Lower leg skin (tissue), 4 donors: ENCODE measurements at regions not wholly inside any gene's neighbourhood (a gene's known extent, or its start where the extent isn't known, plus 50 kb on each side); places are given as distances from the start of the nearest gene placed in this dataset.
A peak's percentile ranks its signal among the peaks of the same experiment; 100 is the strongest.

Source experiments
- DNase-seq, 2 donors: peaks; one replicate each; pipeline ENCODE4 v3.0.0-alpha.2; 2019; ENCODE audit warnings: low spot score in 2 of 2
- H3K4me3 ChIP-seq: fragments of 200-600 bp; sonication (generic); 2 replicates; pipeline ENCODE4 v1.5.1; 2017; ENCODE audit warnings: mild to moderate bottlenecking, low read depth; ENCODE audit not compliant: poor library complexity, severe bottlenecking
- POLR2A ChIP-seq, 2 donors: fragments of 450-650 bp; IDR thresholded peaks; one replicate each; pipeline ENCODE4 v1.6.1; 2016 to 2017; ENCODE audit warnings: antibody characterized with exemption in 2 of 2, mild to moderate bottlenecking in 1 of 2, moderate library complexity in 1 of 2
- WGBS, 2 donors: methylation state at CpG; one replicate each; pipeline ENCODE4 v1.1.5; 2018; 5-methylcytosine and 5-hydroxymethylcytosine counted together
- intact Hi-C: fragments of 100-400 bp; cut with DNase I; formaldehyde crosslinking; loops from one replicate; pipeline ENCODE4 v1.15.0; 2023; ENCODE audit warnings: low total_unique reads
- TF ChIP-seq, protein P1 (sequence below), 3 donors: fragments of 450-650 bp; IDR thresholded peaks; one replicate each; pipeline ENCODE4 v1.5.1; 2016; ENCODE audit warnings: antibody characterized with exemption in 3 of 3, mild to moderate bottlenecking in 3 of 3, moderate library complexity in 2 of 3

GRCh38 chrY:15455980-15456469 is 931.7 kb downstream of the NLGN4Y start:
- 24% methylated on average over 6 of the region's 49 CpGs; no CpG with 5 or more reads in 1 of the 2 donors for WGBS, 2 donors
- H3K4me3 ChIP-seq = no peak overlapping the region
- peak in 1 of 2 donors; percentile 36 for DNase-seq

DNA sequence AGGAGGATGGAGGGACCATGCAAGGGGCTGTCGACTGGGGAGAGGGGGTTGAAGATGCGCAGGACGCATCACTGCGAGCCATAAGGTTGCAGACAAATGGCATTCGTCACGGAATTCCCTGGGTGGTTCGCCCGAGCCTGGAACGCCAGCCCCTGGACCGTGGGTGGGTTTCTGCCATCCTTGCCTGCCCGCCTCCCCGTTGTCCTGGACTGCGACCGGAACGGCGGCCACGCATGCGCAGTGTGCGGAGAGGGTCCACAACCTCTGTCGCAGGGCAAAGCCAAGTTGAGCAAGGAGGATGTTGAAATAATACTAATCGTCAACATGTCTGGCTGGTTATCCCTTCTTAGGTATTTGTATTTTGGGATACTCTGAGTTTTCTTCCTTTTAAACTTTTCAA is 932.2 kb downstream of the NLGN4Y start:
- TF ChIP-seq, protein P1, sequence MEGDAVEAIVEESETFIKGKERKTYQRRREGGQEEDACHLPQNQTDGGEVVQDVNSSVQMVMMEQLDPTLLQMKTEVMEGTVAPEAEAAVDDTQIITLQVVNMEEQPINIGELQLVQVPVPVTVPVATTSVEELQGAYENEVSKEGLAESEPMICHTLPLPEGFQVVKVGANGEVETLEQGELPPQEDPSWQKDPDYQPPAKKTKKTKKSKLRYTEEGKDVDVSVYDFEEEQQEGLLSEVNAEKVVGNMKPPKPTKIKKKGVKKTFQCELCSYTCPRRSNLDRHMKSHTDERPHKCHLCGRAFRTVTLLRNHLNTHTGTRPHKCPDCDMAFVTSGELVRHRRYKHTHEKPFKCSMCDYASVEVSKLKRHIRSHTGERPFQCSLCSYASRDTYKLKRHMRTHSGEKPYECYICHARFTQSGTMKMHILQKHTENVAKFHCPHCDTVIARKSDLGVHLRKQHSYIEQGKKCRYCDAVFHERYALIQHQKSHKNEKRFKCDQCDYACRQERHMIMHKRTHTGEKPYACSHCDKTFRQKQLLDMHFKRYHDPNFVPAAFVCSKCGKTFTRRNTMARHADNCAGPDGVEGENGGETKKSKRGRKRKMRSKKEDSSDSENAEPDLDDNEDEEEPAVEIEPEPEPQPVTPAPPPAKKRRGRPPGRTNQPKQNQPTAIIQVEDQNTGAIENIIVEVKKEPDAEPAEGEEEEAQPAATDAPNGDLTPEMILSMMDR (IDR thresholded peaks at IDR 0.05) = no peak
- TF ChIP-seq POLR2A (IDR thresholded peaks at IDR 0.05) = no peak
- no peak overlapping the region for H3K4me3 ChIP-seq
- WGBS, 2 donors = 87% methylated on average over 21 of the region's 21 CpGs; no CpG with 5 or more reads in 1 of the 2 donors
- DNase-seq = no peak
- intact Hi-C loops = no loop called here

More at GRCh38 chrY:15455980-15456469, 931.7 kb downstream of the NLGN4Y start:
- intact Hi-C loops = no loop called here
- TF ChIP-seq, protein P1 (IDR thresholded peaks at IDR 0.05) = no peak
- no peak for TF ChIP-seq POLR2A (IDR thresholded peaks at IDR 0.05)

GRCh38 chrY:15457682-15458081 is 933.4 kb downstream of the NLGN4Y start:
- WGBS, 2 donors = 87% methylated on average over 3 of the region's 3 CpGs; no CpG with 5 or more reads in 1 of the 2 donors

DNA sequence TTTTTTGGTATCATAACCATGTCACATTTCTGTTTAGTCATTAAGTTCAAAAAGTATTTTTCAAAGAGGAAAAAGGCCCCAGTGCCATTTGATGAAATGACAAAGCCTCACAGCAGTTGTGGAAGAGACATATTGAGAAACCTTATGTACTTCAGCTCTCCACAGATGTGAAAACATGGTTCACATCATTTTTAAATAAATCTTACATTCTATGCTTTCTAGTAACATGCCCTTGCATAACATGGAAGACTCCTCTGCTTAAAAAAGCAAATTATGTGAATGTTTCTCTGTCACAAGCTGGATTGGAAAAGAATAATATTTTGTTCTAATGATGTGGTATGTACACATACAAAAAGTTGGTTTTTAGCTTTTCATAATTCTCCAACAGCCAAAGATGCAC is 934.1 kb downstream of the NLGN4Y start:
- DNase-seq = no peak
- intact Hi-C loops = no loop called here
- H3K4me3 ChIP-seq = no peak overlapping the region
- TF ChIP-seq POLR2A (IDR thresholded peaks at IDR 0.05) = no peak
- TF ChIP-seq, protein P1 (IDR thresholded peaks at IDR 0.05) = no peak

More at GRCh38 chrY:15457682-15458081, 933.4 kb downstream of the NLGN4Y start:
- DNase-seq = no peak
- TF ChIP-seq, protein P1 (IDR thresholded peaks at IDR 0.05) = no peak
- TF ChIP-seq POLR2A (IDR thresholded peaks at IDR 0.05) = no peak
- no peak overlapping the region for H3K4me3 ChIP-seq
- intact Hi-C loops = no loop called here

GRCh38 chrY:15465880-15466279 is 941.6 kb downstream of the NLGN4Y start:
- no peak overlapping the region for H3K4me3 ChIP-seq
- intact Hi-C loops = no loop called here
- 91% methylated on average over 6 of the region's 6 CpGs; no CpG with 5 or more reads in 1 of the 2 donors for WGBS, 2 donors
- DNase-seq = no peak
- TF ChIP-seq POLR2A (IDR thresholded peaks at IDR 0.05) = no peak
- TF ChIP-seq, protein P1 (IDR thresholded peaks at IDR 0.05) = no peak

DNA sequence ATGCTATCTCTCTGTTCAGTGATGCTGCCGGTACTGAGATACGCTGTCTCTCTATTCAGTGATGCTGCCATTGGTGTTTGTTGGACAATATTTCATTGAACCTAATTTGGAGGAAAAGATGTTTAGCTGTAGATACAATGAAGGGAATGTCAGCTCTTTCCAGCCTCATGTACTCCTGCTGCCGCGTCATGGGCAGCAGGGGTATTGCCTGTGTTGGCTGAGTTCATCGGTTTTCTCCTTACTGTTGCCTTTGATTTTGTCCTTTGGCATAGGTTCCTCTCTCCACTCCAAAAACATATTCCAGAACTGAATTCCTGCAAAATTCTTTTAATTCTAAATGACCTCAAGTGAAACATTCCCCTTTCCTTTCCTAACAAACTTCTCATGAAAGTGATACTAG is 942.6 kb downstream of the NLGN4Y start:
- intact Hi-C loops = no loop called here
- TF ChIP-seq, protein P1 (IDR thresholded peaks at IDR 0.05) = no peak
- TF ChIP-seq POLR2A (IDR thresholded peaks at IDR 0.05) = no peak
- DNase-seq = no peak
- no peak overlapping the region for H3K4me3 ChIP-seq
- 93% methylated on average over 5 of the region's 5 CpGs; no CpG with 5 or more reads in 1 of the 2 donors for whole genome bisulfite sequencing, 2 donors
